Choroid plexus epithelial cell (primary cell): ENCODE measurements at regions not wholly inside any gene's neighbourhood (a gene's known extent, or its start where the extent isn't known, plus 50 kb on each side); places are given as distances from the start of the nearest gene placed in this dataset.

Source experiments
- DNase-seq: peaks from one replicate; pipeline ENCODE4 v3.0.0-alpha.2; 2010; ENCODE audit warnings: low read depth
- H3K4me3 ChIP-seq: 2 replicates; pipeline ENCODE4 v1.5.1; 2011; ENCODE audit warnings: low read depth, mild to moderate bottlenecking, control low read depth, low read length, moderate library complexity
- TF ChIP-seq, protein P1 (sequence below): conservative IDR thresholded peaks from 2 replicates; pipeline ENCODE4 v1.5.1; 2011; ENCODE audit warnings: low read depth, mild to moderate bottlenecking, control low read depth, inconsistent platforms, low read length, moderate library complexity

- no peak for DNase-seq
- TF ChIP-seq, protein P1, sequence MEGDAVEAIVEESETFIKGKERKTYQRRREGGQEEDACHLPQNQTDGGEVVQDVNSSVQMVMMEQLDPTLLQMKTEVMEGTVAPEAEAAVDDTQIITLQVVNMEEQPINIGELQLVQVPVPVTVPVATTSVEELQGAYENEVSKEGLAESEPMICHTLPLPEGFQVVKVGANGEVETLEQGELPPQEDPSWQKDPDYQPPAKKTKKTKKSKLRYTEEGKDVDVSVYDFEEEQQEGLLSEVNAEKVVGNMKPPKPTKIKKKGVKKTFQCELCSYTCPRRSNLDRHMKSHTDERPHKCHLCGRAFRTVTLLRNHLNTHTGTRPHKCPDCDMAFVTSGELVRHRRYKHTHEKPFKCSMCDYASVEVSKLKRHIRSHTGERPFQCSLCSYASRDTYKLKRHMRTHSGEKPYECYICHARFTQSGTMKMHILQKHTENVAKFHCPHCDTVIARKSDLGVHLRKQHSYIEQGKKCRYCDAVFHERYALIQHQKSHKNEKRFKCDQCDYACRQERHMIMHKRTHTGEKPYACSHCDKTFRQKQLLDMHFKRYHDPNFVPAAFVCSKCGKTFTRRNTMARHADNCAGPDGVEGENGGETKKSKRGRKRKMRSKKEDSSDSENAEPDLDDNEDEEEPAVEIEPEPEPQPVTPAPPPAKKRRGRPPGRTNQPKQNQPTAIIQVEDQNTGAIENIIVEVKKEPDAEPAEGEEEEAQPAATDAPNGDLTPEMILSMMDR, result no peak
- no peak overlapping the region for H3K4me3 ChIP-seq
Measured at GRCh38 chr5:174189654-174190541, 144.4 kb downstream of the NSG2 start.

- TF ChIP-seq, protein P1, result no peak
- DNase-seq, result no peak
- no peak overlapping the region for H3K4me3 ChIP-seq
Measured at GRCh38 chr5:174191076-174191475, 145.6 kb downstream of the NSG2 start.

GRCh38 chr5:174191850-174192655 lies 146.5 kb downstream of the NSG2 start:
- no peak for DNase-seq
- TF ChIP-seq, protein P1, result no peak

DNA sequence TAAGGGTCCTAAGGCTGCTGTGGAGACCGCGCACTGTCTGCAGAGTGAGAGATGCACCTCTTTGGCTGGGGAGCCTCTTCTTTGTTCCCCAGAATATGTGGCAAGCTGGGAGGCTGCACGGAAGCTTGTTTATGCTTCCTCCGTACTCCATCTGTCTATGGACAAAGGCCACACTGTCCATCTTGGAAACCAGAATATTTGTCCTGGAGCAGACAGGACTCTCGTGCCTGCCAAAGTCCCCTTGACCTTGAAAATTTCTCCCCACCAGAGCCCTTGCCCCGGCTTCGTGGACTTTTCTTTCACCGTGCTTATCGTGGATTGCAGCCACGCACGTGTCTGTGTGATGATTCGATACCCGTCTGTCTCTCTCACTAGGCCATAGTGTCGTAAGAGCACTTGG lies 147.4 kb downstream of the NSG2 start:
- no peak for DNase-seq
- TF ChIP-seq, protein P1, result no peak
- no peak overlapping the region for H3K4me3 ChIP-seq

More at GRCh38 chr5:174191850-174192655, 146.5 kb downstream of the NSG2 start:
- H3K4me3 ChIP-seq, result no peak overlapping the region

DNA sequence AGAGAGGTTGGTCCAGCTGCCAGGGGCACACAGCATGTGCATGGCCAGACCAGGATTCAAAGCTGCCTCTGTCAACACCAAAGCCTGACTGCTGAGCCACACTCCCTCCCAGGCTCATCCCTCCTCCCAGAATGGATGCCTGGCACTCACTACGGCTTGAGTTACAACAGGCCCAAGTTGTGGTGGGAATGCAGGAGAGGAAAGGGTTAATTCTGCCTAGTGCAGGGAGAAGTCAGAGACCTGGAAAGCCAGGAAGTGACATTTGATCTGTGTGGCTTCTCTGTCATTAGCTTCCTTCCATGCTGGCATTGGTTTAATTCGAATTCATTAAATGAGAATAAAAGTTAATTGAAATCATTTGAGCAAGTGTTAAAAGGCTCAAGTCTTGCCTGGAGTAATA lies 150.0 kb downstream of the NSG2 start:
- TF ChIP-seq, protein P1, result no peak
- no peak overlapping the region for H3K4me3 ChIP-seq
- no peak for DNase-seq

- no peak for DNase-seq
- TF ChIP-seq, protein P1, result no peak
- H3K4me3 ChIP-seq, result no peak overlapping the region
Measured at GRCh38 chr5:174197929-174198328, 152.4 kb downstream of the NSG2 start.
